WTC11 (cell line): ENCODE measurements at regions not wholly inside any gene's neighbourhood (a gene's known extent, or its start where the extent isn't known, plus 50 kb on each side); places are given as distances from the start of the nearest gene placed in this dataset.

Experiments used
- TF ChIP-seq, protein P1 (sequence below): fragments of 200-600 bp; IDR thresholded peaks from 2 replicates; pipeline ENCODE4 v1.8.0; 2022; ENCODE audit warnings: antibody characterized with exemption
- TF ChIP-seq, protein P2 (sequence below): sonication (generic); formaldehyde crosslinking; IDR thresholded peaks from 2 replicates; pipeline ENCODE4 v1.8.1; 2022; ENCODE audit warnings: low read depth, mild to moderate bottlenecking, moderate library complexity, missing genetic modification reagents, borderline replicate concordance

DNA sequence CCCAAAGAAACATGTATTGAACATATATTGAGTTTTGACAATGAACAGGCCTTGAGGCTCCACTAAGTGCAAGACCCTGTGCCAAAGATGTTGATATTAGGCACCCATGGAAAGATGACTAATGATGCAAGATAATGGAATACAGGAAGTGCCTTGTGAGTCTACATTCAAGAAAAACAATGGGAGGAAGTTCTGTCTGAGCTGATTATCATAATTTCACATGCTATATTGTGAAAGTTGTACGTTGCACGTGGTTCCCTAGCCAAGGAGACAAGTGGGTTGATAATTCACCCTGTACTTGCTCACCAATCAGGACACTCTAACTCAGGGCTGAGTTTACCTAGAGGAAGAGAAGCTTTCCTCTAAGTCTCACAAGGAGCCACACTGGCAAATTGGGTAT, 186.9 kb upstream of the STAC start:
- TF ChIP-seq, protein P1, sequence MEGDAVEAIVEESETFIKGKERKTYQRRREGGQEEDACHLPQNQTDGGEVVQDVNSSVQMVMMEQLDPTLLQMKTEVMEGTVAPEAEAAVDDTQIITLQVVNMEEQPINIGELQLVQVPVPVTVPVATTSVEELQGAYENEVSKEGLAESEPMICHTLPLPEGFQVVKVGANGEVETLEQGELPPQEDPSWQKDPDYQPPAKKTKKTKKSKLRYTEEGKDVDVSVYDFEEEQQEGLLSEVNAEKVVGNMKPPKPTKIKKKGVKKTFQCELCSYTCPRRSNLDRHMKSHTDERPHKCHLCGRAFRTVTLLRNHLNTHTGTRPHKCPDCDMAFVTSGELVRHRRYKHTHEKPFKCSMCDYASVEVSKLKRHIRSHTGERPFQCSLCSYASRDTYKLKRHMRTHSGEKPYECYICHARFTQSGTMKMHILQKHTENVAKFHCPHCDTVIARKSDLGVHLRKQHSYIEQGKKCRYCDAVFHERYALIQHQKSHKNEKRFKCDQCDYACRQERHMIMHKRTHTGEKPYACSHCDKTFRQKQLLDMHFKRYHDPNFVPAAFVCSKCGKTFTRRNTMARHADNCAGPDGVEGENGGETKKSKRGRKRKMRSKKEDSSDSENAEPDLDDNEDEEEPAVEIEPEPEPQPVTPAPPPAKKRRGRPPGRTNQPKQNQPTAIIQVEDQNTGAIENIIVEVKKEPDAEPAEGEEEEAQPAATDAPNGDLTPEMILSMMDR, result no peak
- TF ChIP-seq, protein P2, sequence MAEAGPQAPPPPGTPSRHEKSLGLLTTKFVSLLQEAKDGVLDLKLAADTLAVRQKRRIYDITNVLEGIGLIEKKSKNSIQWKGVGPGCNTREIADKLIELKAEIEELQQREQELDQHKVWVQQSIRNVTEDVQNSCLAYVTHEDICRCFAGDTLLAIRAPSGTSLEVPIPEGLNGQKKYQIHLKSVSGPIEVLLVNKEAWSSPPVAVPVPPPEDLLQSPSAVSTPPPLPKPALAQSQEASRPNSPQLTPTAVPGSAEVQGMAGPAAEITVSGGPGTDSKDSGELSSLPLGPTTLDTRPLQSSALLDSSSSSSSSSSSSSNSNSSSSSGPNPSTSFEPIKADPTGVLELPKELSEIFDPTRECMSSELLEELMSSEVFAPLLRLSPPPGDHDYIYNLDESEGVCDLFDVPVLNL (CRISPR knock-in tag), result no peak
